Duodenal mucosa (tissue), 2 donors: ENCODE measurements at regions not wholly inside any gene's neighbourhood (a gene's known extent, or its start where the extent isn't known, plus 50 kb on each side); places are given as distances from the start of the nearest gene placed in this dataset.

ENCODE experiments used
- H3K27ac ChIP-seq: one replicate; pipeline ENCODE4 v1.7.0; 2013; ENCODE audit warnings: low read depth, low read length
- H3K27me3 ChIP-seq, 2 donors: one replicate each; pipeline ENCODE4 v1.7.0; 2013; ENCODE audit warnings: low read length in 2 of 2, control low read depth in 1 of 2; ENCODE audit not compliant: insufficient read depth in 2 of 2, control insufficient read depth in 1 of 2
- H3K36me3 ChIP-seq, 2 donors: one replicate each; pipeline ENCODE4 v1.7.0; 2013; ENCODE audit warnings: low read length in 2 of 2, control low read depth in 1 of 2; ENCODE audit not compliant: insufficient read depth in 2 of 2, control insufficient read depth in 1 of 2
- H3K4me1 ChIP-seq, 2 donors: one replicate each; pipeline ENCODE4 v1.7.0; 2013; ENCODE audit warnings: low read length in 2 of 2, control low read depth in 1 of 2; ENCODE audit not compliant: insufficient read depth in 2 of 2, control insufficient read depth in 1 of 2
- H3K4me3 ChIP-seq, 2 donors: one replicate each; pipeline ENCODE4 v1.7.0; 2013; ENCODE audit warnings: low read length in 2 of 2, low read depth in 1 of 2
- H3K9ac ChIP-seq, 2 donors: one replicate each; pipeline ENCODE4 v1.7.0; 2013; ENCODE audit warnings: low read length in 2 of 2, low read depth in 1 of 2
- H3K9me3 ChIP-seq, 2 donors: one replicate each; pipeline ENCODE4 v1.7.0; 2013; ENCODE audit warnings: low read length in 2 of 2, control low read depth in 1 of 2; ENCODE audit not compliant: control insufficient read depth in 1 of 2

- Histone ChIP-seq H3K4me3 (no peak overlapping the region), H3K27ac (no peak overlapping the region), H3K9me3 (no peaks in the 10 kb centered on the region), H3K4me1 (peaks cover 5 to 6% of the 10 kb centered on the region in 2 donors), H3K27me3 (no peaks in the 10 kb centered on the region), H3K9ac (no peak overlapping the region), H3K36me3 (no peaks in the 10 kb centered on the region)
Observed at GRCh38 chr10:121089434-121089833, 238.3 kb downstream of the WDR11 start.

GRCh38 chr10:121091961-121092719 lies 241.0 kb downstream of the WDR11 start:
- Histone ChIP-seq H3K27ac (no peak overlapping the region), H3K36me3 (no peaks in the 10 kb centered on the region), H3K27me3 (no peaks in the 10 kb centered on the region)

GRCh38 chr10:121092720-121093095 lies 241.5 kb downstream of the WDR11 start:
- Histone ChIP-seq H3K27ac (no peak overlapping the region), H3K9me3 (no peaks in the 10 kb centered on the region), H3K36me3 (no peaks in the 10 kb centered on the region), H3K27me3 (no peaks in the 10 kb centered on the region), H3K4me3 (no peak overlapping the region), H3K4me1 (peaks cover 6 to 8% of the 10 kb centered on the region in 2 donors), H3K9ac (no peak overlapping the region)

More at GRCh38 chr10:121091961-121092719, 241.0 kb downstream of the WDR11 start:
- Histone ChIP-seq H3K4me1 (peaks cover 6 to 8% of the 10 kb centered on the region in 2 donors), H3K9me3 (no peaks in the 10 kb centered on the region), H3K9ac (no peak overlapping the region), H3K4me3 (no peak overlapping the region)

- no peaks in the 10 kb centered on the region for H3K27me3 ChIP-seq
- H3K9me3 ChIP-seq, result no peaks in the 10 kb centered on the region
- H3K27ac ChIP-seq, result no peak overlapping the region
- H3K4me1 ChIP-seq, result peaks cover 8 to 14% of the 10 kb centered on the region in 2 donors
- no peak overlapping the region for H3K9ac ChIP-seq
- H3K36me3 ChIP-seq, result no peaks in the 10 kb centered on the region
- H3K4me3 ChIP-seq, result no peak overlapping the region
Observed at GRCh38 chr10:121096617-121097431, 245.7 kb downstream of the WDR11 start.

GRCh38 chr10:121098211-121098610 lies 247.0 kb downstream of the WDR11 start:
- no peaks in the 10 kb centered on the region for H3K36me3 ChIP-seq
- H3K9ac ChIP-seq, result no peak overlapping the region
- H3K4me3 ChIP-seq, result no peak overlapping the region
- no peaks in the 10 kb centered on the region for H3K9me3 ChIP-seq
- no peaks in the 10 kb centered on the region for H3K27me3 ChIP-seq
- H3K4me1 ChIP-seq, result peaks cover 4 to 7% of the 10 kb centered on the region in 2 donors
- H3K27ac ChIP-seq, result no peak overlapping the region

GRCh38 chr10:121098751-121099150 lies 247.6 kb downstream of the WDR11 start:
- H3K27ac ChIP-seq, result no peak overlapping the region
- H3K9me3 ChIP-seq, result no peaks in the 10 kb centered on the region
- H3K27me3 ChIP-seq, result no peaks in the 10 kb centered on the region
- peaks cover 4 to 7% of the 10 kb centered on the region in 2 donors for H3K4me1 ChIP-seq
- no peak overlapping the region for H3K9ac ChIP-seq
- H3K4me3 ChIP-seq, result no peak overlapping the region
- no peaks in the 10 kb centered on the region for H3K36me3 ChIP-seq

- Histone ChIP-seq H3K36me3 (no peaks in the 10 kb centered on the region), H3K4me1 (peaks cover 4 to 7% of the 10 kb centered on the region in 2 donors), H3K27me3 (no peaks in the 10 kb centered on the region), H3K27ac (no peak overlapping the region), H3K9me3 (no peaks in the 10 kb centered on the region), H3K4me3 (no peak overlapping the region), H3K9ac (no peak overlapping the region)
Observed at GRCh38 chr10:121099181-121099580, 248.0 kb downstream of the WDR11 start.

GRCh38 chr10:121099592-121099991 lies 248.4 kb downstream of the WDR11 start:
- H3K9ac ChIP-seq, result no peak overlapping the region
- no peaks in the 10 kb centered on the region for H3K27me3 ChIP-seq
- no peak overlapping the region for H3K27ac ChIP-seq
- H3K4me3 ChIP-seq, result no peak overlapping the region
- H3K36me3 ChIP-seq, result no peaks in the 10 kb centered on the region
- peaks cover 4 to 7% of the 10 kb centered on the region in 2 donors for H3K4me1 ChIP-seq
- H3K9me3 ChIP-seq, result no peaks in the 10 kb centered on the region

GRCh38 chr10:121101561-121101960 lies 250.4 kb downstream of the WDR11 start:
- Histone ChIP-seq H3K4me1 (peaks cover 4 to 7% of the 10 kb centered on the region in 2 donors), H3K36me3 (no peaks in the 10 kb centered on the region), H3K4me3 (no peak overlapping the region), H3K27me3 (no peaks in the 10 kb centered on the region), H3K27ac (no peak overlapping the region), H3K9me3 (no peaks in the 10 kb centered on the region), H3K9ac (no peak overlapping the region)

- Histone ChIP-seq H3K27me3 (no peaks in the 10 kb centered on the region), H3K4me1 (peaks cover 0 to 7% of the 10 kb centered on the region in 2 donors), H3K27ac (no peak overlapping the region), H3K9me3 (no peaks in the 10 kb centered on the region), H3K36me3 (no peaks in the 10 kb centered on the region), H3K4me3 (no peak overlapping the region), H3K9ac (no peak overlapping the region)
Observed at GRCh38 chr10:121102706-121103105, 251.5 kb downstream of the WDR11 start.
